NCI-H2196 treated with DMSO at 0.1 percent for 48 hours (cell line): ENCODE measurements at regions not wholly inside any gene's neighbourhood (a gene's known extent, or its start where the extent isn't known, plus 50 kb on each side); places are given as distances from the start of the nearest gene placed in this dataset.
"Not testable (repeated sequence)": the region's sequence is repeated elsewhere in the genome, so short reads cannot be mapped to it uniquely, and the experiment has no call there.

Experiments used
- DNase-seq: peaks from one replicate; lab custom pipeline; 2025; ENCODE audit not compliant: unreplicated experiment; lab: John Stamatoyannopoulos, UW

DNA sequence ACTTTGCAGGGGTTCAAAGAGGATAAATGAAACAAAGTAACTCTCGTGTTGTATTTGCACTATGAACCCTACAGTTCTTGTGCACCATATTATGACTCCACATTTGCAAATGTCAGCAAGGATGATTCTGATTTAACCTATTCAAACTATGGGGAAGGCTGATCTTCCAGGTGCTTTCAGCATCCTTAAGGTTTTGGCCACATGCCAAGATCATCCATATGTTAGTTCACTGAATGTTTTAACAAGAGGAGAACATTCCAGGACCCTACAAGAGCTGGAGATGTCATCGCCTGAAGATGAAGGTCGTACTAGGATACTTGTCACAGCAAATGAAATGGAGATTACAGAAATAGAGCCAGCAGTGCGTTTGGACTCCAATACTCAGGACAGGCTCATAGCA, 114.2 kb downstream of the DHRS2 start:
- DNase-seq: no peak

DNA sequence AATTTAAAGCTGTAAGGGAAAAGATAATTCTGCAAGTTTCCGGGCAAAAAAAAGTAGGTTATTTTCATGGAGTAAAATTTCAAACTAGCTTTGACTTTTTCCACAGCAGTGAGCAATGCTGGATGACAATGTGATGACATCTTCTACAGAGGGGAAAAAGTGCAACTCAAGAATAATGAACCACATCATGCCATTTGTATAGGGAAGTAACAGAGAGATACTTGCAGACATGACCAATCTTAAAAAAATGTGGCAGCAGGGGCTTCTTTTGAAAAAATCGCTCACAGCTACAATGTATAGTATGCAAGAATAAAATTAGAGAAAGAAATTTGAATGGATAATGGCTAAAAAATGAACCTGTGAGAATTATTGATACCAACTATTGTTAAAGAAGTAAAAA, 115.5 kb downstream of the DHRS2 start:
- no peak for DNase-seq

- no peak for DNase-seq
These were observed 127.2 kb downstream of the DHRS2 start for GRCh38 chr14:23763394-23763793.

GRCh38 chr14:23766737-23767401, 130.7 kb downstream of the DHRS2 start:
- DNase-seq: no peak

DNA sequence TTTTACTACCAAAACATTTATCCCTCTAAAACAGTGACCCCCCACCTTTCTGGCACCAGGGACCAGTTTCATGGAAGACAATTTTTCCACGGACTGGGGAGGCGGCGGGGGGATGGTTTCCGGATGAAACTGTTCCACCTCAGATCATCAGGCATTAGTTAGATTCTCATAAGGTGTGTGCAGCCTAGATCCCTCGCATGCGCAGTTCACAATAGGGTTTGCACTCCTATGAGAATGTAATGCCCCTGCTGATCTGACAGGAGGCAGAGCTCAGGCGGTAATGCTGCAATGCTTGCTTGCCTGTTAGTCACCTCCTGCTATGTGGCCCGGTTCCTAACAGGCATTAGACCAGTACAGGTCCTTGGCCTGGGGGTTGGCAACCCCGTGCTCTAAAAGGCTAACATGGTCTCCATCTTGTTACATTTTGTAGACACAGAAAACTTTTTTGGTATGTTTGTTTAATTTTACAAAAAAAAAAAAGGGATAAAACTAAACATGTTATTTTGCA, 133.1 kb downstream of the DHRS2 start:
- not testable (repeated sequence) for DNase-seq

GRCh38 chr14:23773981-23774380, 137.8 kb downstream of the DHRS2 start:
- no peak for DNase-seq

- no peak for DNase-seq
These were observed 140.1 kb downstream of the DHRS2 start for GRCh38 chr14:23776296-23776695.

DNA sequence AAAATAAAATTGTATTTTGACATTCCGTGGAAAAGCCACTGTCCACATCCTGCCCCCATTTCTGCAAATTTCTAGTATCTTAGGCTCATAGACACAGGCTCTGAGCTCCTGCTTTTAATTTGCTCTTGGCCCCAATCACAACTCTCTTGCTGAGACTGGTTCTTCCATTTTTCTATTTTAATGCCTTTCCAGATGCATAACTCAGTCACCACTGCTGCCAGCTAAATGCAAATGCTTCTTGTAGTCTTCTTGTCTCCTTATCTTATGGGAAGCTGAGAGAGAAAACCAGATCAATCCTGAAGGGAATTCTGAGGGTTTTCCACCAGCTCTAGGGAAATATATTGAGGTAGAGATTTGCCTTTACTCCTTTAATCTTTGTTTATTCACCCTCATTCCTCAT, 149.0 kb downstream of the DHRS2 start:
- DNase-seq: no peak

GRCh38 chr14:23787436-23787835, 151.3 kb downstream of the DHRS2 start:
- DNase-seq: no peak

DNA sequence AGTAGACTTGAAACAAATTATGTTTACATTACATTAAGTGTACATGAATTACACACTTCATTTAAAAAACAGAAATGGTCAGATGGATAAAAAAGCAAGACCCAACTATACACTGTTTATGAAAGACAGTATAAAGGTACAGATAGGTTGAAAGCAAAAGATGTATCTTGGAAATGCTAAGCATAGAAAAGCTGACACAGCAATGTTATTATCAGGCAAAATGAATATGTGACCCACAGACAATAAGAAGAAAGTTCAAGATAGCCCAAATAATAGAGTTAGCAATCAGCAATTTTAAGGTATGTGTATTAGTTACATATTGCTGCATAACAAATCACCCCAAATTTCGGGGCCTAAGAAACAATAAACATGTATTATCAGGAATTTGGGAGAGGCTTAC, 153.5 kb downstream of the DHRS2 start:
- DNase-seq: no peak

DNA sequence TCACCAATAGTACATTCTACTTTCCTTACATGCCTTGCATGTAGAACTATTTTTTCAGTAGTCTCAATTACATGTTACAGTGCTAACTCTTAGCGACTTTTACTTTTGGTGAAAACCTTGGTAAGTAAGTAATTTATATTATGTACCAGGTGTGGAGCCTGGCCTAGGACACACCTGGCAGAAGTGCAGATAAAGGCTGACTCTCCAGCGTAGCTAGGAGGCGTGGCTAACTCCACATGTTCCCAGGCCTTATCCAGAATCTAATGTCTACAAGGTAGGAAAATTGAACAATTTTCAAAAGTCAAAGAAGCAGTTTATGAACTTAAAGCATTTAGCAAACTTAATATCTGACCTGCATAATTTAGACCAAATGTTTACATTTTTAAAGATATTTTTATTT, 157.4 kb downstream of the DHRS2 start:
- no peak for DNase-seq

- no peak for DNase-seq
These were observed 152.8 kb upstream of the DHRS4 start for GRCh38 chr14:23800811-23801210.

DNA sequence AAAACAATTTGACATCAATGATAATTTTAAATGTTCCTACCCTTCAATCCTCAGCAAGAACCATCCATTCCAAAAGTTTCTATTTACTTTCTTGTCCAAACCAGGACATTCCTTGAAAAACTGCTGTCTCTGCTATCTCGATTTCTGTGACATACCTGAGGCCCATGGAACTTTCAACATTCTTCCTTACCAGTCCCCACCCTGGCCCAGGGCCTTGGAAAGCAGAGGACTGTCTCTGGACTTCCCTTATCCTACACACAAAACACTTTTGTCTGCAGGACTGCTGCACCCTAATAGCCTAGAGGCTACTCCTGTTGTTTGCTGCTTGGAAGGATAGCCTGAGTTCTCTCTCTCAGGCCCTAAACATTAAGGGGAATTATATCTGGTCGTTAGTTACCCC, 151.8 kb upstream of the DHRS4 start:
- DNase-seq: no peak

- DNase-seq: no peak
These were observed 148.8 kb upstream of the DHRS4 start for GRCh38 chr14:23804817-23805216.

DNA sequence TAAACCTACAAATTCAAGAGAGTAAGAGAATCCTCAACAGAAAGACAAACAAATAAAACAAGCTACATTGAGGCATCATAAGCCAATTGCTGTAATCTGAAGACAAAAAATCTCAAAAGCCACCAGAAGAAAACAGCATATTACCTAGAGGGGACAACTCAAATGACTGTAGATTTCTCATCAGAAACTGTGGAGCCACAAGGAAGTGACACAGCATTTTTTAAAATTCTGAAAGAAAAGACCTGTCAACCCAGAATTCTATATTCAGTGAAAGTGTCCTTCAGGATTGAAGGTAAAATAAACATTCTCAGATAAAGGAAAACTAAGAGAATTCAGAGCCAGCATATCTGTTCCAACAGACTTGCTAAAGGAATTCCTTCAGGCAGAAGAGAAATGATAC, 147.8 kb upstream of the DHRS4 start:
- no peak for DNase-seq

DNA sequence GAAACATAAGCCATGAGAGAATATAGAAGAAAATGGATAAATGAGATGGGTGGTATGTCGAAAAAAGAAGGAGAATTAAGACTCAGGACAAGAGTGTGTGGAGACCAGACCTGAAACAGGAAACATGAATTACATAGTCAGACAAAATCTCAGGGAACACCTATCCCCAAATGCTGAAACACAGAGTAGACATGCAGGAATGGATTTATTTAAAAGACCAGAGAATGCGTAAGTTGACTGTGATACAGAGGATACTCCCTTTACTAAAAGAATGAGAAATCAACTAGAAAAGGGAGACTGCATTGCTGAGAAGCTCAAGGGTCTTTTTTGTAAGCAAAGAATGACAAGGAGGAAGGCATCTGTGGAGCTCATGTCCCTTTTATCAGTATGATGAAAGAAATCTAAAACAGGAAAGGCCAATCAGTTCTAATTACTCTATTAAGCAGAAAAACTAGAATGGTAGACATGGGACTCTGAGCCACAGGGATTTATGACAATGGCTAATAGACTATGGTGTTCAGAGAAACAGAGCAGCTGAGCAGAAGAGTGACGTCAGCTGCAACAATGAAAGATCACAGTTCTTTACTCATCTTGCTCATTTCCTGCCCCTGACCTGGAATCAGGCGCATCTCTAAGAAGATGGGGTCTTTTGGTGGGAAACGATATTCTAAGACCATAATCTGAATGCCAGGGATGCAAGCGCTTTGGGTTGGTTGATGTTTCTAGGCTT, 138.9 kb upstream of the DHRS4 start:
- DNase-seq: no peak

DNA sequence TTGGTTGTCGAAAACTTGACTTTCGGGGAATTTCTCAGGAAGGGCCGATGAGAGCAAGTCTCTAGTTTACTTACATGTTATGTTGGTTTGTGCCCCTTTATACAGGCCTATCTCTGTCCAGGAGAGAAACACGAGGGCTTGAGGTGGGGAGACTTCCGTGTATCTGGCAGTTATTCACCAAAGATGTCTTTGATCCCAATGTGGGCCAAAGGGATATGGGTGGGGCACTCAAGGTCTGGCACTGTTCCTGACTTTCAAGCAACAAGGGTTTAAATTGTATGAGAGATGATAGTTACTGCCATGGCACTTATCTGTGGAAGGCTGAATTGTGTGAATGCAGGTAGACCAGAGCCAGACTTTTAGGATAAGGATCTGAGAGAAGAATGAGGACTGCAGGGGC, 137.2 kb upstream of the DHRS4 start:
- no peak for DNase-seq

- no peak for DNase-seq
These were observed 136.3 kb upstream of the DHRS4 start for GRCh38 chr14:23817164-23817767.

DNA sequence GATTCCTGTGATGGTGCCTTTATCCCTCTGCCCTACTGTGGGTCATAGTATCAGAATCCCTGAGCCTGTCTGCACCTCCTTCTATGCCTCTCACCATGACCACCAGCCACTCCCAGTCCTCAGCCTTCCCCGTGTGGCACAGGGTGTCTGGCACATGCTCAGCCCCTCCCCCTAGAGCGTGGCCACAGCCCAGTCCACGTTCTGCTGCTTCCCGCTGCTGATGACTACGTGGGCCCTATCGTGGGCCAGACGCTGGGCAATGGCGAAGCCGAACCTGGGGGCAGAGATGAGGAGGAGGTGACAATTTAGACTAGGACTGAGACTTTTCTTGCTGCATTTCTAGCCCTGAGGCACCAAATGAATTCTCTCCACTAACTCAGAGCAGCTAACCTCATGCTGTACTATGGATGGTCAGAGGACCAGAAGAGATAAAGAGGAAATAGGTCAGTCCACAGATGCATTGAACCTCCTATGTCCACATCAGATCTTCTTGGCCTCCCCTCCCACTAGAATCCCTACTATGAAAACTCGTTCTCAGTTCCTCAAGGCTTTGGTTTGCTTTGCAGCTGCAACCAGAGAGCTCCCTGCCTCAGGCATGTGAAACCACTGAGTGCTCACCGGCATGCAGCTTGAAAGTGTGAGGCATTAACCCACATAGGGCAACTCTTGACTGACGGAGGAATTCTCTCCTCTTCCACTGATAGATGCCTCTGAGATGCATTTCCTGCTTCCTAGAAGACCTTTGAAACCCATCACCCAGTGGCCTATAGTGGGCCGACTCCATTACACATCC, 126.3 kb upstream of the DHRS4 start:
- DNase-seq: no peak

- DNase-seq: no peak
These were observed 125.6 kb upstream of the DHRS4 start for GRCh38 chr14:23828001-23828400.

GRCh38 chr14:23828616-23829015, 125.0 kb upstream of the DHRS4 start:
- no peak for DNase-seq
